ENCODE measurements at regions not wholly inside any gene's neighbourhood (a gene's known extent, or its start where the extent isn't known, plus 50 kb on each side); places are given as distances from the start of the nearest gene placed in this dataset.

DNA sequence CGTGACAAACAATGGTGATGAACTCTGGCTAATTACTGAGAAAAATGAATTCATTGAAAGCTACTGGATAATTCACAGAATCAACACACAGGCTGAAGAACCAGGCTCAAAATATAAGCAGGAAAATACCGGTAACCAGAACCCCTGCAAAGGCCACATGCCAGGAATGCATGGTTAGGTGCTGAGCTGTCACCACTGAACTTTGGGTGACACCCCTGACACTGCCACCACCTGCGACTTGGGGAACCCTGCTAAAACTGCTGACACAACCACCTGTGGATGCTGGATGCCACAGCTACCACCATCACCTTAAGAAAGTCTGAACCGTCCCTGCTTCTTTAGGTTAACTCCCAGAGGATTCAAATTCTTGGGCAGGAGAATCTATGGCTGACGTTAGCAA, 72.0 kb upstream of the NR4A3 start:
- Histone ChIP-seq H3K27me3 (no peaks in the 10 kb centered on the region), H3K4me3 (no peak overlapping the region), H3K27ac (no peak overlapping the region), H3K36me3 (no peaks in the 10 kb centered on the region), H3K9me3 (no peaks in the 10 kb centered on the region), H3K4me1 (no peaks in the 10 kb centered on the region)
- no peak for DNase-seq
- 74 to 77% methylated on average over 4 to 5 of the region's 5 CpGs for WGBS, 2 donors
- TF ChIP-seq POLR2A (IDR thresholded peaks at IDR 0.05): no peak
- TF ChIP-seq, protein P1, sequence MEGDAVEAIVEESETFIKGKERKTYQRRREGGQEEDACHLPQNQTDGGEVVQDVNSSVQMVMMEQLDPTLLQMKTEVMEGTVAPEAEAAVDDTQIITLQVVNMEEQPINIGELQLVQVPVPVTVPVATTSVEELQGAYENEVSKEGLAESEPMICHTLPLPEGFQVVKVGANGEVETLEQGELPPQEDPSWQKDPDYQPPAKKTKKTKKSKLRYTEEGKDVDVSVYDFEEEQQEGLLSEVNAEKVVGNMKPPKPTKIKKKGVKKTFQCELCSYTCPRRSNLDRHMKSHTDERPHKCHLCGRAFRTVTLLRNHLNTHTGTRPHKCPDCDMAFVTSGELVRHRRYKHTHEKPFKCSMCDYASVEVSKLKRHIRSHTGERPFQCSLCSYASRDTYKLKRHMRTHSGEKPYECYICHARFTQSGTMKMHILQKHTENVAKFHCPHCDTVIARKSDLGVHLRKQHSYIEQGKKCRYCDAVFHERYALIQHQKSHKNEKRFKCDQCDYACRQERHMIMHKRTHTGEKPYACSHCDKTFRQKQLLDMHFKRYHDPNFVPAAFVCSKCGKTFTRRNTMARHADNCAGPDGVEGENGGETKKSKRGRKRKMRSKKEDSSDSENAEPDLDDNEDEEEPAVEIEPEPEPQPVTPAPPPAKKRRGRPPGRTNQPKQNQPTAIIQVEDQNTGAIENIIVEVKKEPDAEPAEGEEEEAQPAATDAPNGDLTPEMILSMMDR (IDR thresholded peaks at IDR 0.05): no peak
- intact Hi-C loops (cut with DNase I): no loop called here

DNA sequence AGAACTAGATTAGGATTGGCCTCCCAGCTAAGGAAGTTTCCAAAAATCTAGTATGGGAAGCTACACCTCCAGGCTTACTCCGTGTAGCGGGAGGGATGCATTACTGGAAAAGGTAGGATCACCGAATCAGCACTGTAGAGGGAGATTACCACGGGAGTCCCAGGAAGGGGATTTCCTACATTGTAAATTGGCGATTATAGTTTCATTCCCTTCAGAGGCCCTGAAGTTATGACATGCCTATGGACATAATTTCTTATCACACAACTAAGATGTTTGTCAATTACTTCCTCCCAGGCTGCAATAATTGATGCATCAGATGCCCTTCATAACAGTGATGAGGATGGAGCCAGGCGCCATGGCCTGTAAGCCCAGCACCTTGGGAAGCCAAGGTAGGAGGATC, 71.2 kb upstream of the NR4A3 start:
- intact Hi-C loops (cut with DNase I): no loop called here
- no peak overlapping the region for H3K4me3 ChIP-seq
- 89 to 93% methylated on average over 6 of the region's 6 CpGs for WGBS, 2 donors

DNA sequence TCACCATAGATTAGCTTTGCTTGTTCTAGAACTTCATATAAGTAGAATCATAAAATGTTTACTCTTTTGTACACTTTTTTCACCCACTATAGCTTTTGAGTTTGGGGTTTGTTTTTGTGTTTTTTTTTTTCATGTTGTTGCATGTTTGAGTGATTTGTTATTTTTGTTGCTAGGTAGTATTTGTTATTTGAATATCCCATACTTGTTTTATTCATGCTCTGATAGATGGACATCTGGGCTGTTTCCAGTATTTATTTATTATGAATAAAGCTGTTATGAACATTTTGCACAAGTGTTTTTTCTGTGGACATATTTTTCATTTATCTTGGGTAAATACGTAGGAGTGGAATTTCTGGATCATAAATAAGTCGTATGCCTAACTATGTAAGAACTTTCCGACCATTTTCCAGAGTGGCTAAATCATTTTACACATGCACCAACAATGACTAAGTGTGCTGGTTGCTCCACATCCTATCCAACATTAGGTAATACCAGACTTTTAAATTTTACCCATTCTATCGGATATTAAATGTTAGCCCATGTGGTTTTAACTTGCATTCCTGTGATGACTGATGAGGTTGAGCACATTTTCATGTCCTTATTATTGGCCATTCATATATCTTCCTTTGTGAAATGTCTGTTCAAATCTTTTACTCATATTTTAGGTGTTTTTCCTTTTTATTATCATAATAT, 69.1 kb upstream of the NR4A3 start:
- Histone ChIP-seq H3K4me1 (no peaks in the 10 kb centered on the region), H3K9me3 (no peaks in the 10 kb centered on the region), H3K27me3 (no peaks in the 10 kb centered on the region), H3K36me3 (no peaks in the 10 kb centered on the region), H3K4me3 (no peak overlapping the region), H3K27ac (no peak overlapping the region)
- intact Hi-C loops (cut with DNase I): no loop called here
- 46 to 68% methylated on average over 4 of the region's 4 CpGs for WGBS, 2 donors
- TF ChIP-seq POLR2A (IDR thresholded peaks at IDR 0.05): no peak
- TF ChIP-seq, protein P1 (IDR thresholded peaks at IDR 0.05): no peak
- no peak for DNase-seq

More for the DNA sequence above, 71.2 kb upstream of the NR4A3 start:
- no peaks in the 10 kb centered on the region for H3K9me3 ChIP-seq
- no peak overlapping the region for H3K27ac ChIP-seq
- H3K4me1 ChIP-seq: no peaks in the 10 kb centered on the region
- no peaks in the 10 kb centered on the region for H3K27me3 ChIP-seq
- H3K36me3 ChIP-seq: no peaks in the 10 kb centered on the region
- no peak for DNase-seq
- TF ChIP-seq POLR2A (IDR thresholded peaks at IDR 0.05): no peak
- TF ChIP-seq, protein P1 (IDR thresholded peaks at IDR 0.05): no peak

DNA sequence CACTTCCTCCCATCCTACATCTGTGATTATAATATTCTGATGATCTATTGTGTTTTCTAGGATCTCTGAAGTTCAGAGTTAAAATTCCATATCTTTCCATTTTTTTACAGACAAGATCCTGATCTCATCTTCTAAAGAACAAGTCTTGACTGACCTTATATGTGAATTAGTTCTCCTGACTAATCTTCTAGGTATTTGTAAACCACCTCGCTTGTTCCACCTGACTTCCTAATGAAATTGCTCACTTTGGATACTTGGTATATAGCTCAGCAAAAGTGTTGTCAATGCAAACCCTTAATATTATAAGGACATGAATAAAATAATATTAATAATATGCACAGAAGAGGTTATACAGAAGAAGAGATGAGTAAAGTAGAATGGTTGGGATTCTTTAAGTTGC, 68.2 kb upstream of the NR4A3 start:
- TF ChIP-seq, protein P1 (IDR thresholded peaks at IDR 0.05): no peak
- no peak for TF ChIP-seq POLR2A (IDR thresholded peaks at IDR 0.05)

DNA sequence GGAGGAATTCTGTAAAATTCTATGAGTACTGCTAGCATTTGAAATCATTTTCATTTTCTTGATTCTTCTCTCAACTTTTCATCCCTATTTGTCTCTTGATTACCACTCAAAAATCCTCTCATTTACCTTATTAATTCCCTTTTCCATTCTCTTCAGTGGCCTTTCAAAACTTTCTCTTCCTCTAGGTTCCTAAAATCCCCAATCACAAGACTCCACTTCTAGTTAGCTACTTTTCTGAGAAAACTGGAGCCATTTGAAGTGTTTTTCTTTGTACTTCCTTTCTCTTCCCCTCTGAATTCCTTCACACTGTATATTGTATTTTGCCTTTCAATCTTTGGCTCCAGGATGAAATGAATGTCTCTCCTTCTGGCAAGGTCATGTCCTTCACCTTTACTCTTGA, 61.3 kb upstream of the NR4A3 start:
- Histone ChIP-seq H3K4me3 (no peak overlapping the region), H3K4me1 (no peaks in the 10 kb centered on the region), H3K9me3 (no peaks in the 10 kb centered on the region), H3K36me3 (no peaks in the 10 kb centered on the region), H3K27me3 (no peaks in the 10 kb centered on the region), H3K27ac (no peak overlapping the region)
- TF ChIP-seq POLR2A (IDR thresholded peaks at IDR 0.05): no peak
- TF ChIP-seq, protein P1 (IDR thresholded peaks at IDR 0.05): no peak
- DNase-seq: no peak
- intact Hi-C loops (cut with DNase I): no loop called here

More for the DNA sequence above, 68.2 kb upstream of the NR4A3 start:
- intact Hi-C loops (cut with DNase I): no loop called here
- no peaks in the 10 kb centered on the region for H3K4me1 ChIP-seq
- H3K4me3 ChIP-seq: no peak overlapping the region
- 27 to 56% methylated on average over 1 of the region's 1 CpG for WGBS, 2 donors
- no peaks in the 10 kb centered on the region for H3K27me3 ChIP-seq
- no peaks in the 10 kb centered on the region for H3K36me3 ChIP-seq
- no peak for DNase-seq
- no peaks in the 10 kb centered on the region for H3K9me3 ChIP-seq
- no peak overlapping the region for H3K27ac ChIP-seq
